T-helper 1 cell treated with Interleukin-12 subunit alpha and Interleukin-12 subunit beta and Interleukin-4 antibody, amounts not matched to agents 30 μg/mL and 1 μg/mL, for 36 hours (primary cell): ENCODE measurements at regions not wholly inside any gene's neighbourhood (a gene's known extent, or its start where the extent isn't known, plus 50 kb on each side); places are given as distances from the start of the nearest gene placed in this dataset.

ENCODE experiments used
- H3K27ac Mint-ChIP-seq: one replicate; pipeline ENCODE4 v1.8.0; 2021; ENCODE audit warnings: mild to moderate bottlenecking, mixed read lengths
- H3K27me3 Mint-ChIP-seq: one replicate; pipeline ENCODE4 v1.8.0; 2021; ENCODE audit warnings: low read depth, mixed read lengths
- H3K36me3 Mint-ChIP-seq: one replicate; pipeline ENCODE4 v1.8.0; 2021; ENCODE audit warnings: low read depth, mixed read lengths
- H3K4me1 Mint-ChIP-seq: one replicate; pipeline ENCODE4 v1.8.0; 2021; ENCODE audit warnings: low read depth, mixed read lengths
- H3K4me3 Mint-ChIP-seq: one replicate; pipeline ENCODE4 v1.8.0; 2021; ENCODE audit warnings: mild to moderate bottlenecking, moderate library complexity, mixed read lengths
- H3K9me3 Mint-ChIP-seq: one replicate; pipeline ENCODE4 v1.8.0; 2021; ENCODE audit warnings: mixed read lengths

DNA sequence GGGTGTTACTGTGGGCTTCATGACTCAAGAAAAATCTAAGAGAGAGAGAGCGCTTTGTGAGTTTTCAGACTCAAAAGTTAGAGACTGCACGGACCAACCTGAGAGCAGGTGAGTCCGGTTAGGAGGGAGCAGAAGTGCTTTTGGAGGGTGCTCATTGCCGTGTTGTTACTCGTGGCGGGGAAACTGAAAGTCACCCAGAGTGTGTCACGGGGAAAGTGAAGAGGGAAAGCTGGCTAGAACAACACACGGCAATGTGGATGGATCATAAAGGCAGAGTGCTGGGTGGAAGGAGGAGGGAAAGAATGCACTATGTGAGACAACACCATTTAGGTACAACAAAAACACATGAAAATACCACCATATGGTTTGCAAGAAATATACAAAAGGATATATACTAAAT lies 112.3 kb downstream of the BDH1 start:
- Mint-ChIP-seq H3K27ac (peak overlapping the region; percentile 45), H3K27me3 (peaks cover 16% of the 10 kb centered on the region), H3K4me3 (no peak overlapping the region), H3K9me3 (no peaks in the 10 kb centered on the region), H3K4me1 (peaks cover 14% of the 10 kb centered on the region), H3K36me3 (peaks cover 2% of the 10 kb centered on the region)

DNA sequence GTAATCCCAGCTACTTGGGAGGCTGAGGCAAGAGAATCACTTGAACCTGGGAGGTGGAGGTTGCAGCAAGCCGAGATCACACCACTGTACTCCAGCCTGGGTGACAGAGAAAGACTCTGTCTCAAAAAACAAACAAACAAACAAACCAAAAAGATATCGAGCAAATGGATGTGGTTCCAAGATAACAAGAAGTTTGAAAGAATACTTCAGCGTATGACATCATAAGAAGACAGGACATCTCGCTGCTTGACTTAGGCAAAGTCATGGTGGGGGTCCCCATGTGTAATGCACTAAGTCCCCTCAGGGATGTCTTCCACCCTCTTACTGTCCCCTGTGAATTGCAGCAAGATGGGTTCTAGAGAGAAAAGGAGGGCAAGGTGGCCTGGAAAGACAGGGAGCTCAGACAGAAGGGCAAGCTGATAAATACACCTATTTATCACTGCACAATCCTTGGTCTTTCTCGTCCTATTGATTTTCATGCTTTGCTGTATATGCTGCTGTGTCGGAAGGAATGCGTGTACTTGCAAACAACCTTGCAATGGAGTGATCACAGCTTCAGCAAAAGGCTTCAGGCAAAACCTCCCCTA lies 115.0 kb downstream of the BDH1 start:
- no peak overlapping the region for H3K27ac Mint-ChIP-seq
- H3K27me3 Mint-ChIP-seq = peaks cover 17% of the 10 kb centered on the region
- no peak overlapping the region for H3K4me3 Mint-ChIP-seq
- no peaks in the 10 kb centered on the region for H3K9me3 Mint-ChIP-seq
- H3K4me1 Mint-ChIP-seq = peaks cover 10% of the 10 kb centered on the region
- H3K36me3 Mint-ChIP-seq = no peaks in the 10 kb centered on the region

DNA sequence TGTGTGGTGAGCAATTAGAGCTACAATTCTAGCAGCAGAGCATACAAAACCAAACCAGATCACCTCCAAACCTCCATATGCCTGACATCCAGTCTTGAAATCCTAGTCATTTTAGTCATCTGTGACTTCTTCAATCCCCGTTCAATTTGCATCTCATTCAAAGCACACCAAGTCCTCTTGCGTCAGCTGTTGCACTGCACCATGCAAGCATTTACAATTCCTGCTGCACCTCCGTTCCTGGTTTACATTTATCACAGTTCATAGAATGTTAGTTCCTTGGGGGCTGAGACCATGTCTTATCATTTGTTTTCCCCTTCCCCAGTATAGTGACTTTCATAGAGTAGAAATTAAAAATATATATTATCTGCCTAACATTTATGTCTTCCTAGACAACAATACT lies 116.9 kb downstream of the BDH1 start:
- H3K4me1 Mint-ChIP-seq = no peaks in the 10 kb centered on the region
- no peak overlapping the region for H3K27ac Mint-ChIP-seq
- H3K36me3 Mint-ChIP-seq = no peaks in the 10 kb centered on the region
- H3K27me3 Mint-ChIP-seq = peaks cover 27% of the 10 kb centered on the region
- H3K9me3 Mint-ChIP-seq = no peaks in the 10 kb centered on the region
- H3K4me3 Mint-ChIP-seq = no peak overlapping the region

DNA sequence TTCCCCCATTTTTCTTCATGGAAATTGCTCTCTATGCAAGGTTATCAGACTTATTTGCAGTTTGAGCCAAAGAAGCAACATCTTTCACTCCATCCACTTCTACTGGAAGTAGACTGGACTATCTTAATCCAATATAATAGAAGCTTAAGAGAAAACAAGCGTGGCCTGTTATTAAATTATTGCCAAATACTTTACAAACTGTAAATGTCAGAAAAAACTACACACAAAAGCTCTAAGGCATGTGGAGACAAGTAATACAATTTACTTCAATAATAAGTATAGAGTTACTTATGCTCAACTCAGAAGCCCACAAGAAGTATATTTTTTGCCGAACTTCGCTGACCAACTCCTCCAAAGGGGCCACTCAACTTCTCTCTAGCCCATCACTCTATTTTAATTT lies 120.3 kb downstream of the BDH1 start:
- peaks cover 7% of the 10 kb centered on the region for H3K4me1 Mint-ChIP-seq
- no peaks in the 10 kb centered on the region for H3K36me3 Mint-ChIP-seq
- H3K27me3 Mint-ChIP-seq = peaks cover 32% of the 10 kb centered on the region
- no peaks in the 10 kb centered on the region for H3K9me3 Mint-ChIP-seq
- H3K4me3 Mint-ChIP-seq = no peak overlapping the region
- no peak overlapping the region for H3K27ac Mint-ChIP-seq

DNA sequence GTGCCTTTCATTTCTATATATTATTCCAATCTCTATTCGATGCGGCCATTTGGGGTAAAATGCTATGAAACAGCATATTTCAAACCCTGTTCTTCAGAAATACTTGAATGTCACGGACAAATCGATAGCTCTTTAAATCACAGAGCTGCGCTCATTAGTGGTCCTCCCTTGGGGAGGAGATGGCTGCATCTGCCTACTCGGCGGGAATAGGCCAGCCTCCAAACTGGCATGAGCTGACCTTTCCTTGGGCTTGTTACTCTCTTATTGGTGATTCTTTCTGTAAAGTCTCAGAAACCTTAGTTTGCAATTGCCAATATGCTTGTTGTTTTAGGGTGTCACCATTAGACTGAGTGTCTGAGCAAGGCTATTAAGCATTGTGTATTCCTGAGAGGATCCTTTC lies 120.9 kb downstream of the BDH1 start:
- H3K36me3 Mint-ChIP-seq = no peaks in the 10 kb centered on the region
- peaks cover 11% of the 10 kb centered on the region for H3K4me1 Mint-ChIP-seq
- H3K4me3 Mint-ChIP-seq = no peak overlapping the region
- H3K9me3 Mint-ChIP-seq = no peaks in the 10 kb centered on the region
- no peak overlapping the region for H3K27ac Mint-ChIP-seq
- peaks cover 32% of the 10 kb centered on the region for H3K27me3 Mint-ChIP-seq

DNA sequence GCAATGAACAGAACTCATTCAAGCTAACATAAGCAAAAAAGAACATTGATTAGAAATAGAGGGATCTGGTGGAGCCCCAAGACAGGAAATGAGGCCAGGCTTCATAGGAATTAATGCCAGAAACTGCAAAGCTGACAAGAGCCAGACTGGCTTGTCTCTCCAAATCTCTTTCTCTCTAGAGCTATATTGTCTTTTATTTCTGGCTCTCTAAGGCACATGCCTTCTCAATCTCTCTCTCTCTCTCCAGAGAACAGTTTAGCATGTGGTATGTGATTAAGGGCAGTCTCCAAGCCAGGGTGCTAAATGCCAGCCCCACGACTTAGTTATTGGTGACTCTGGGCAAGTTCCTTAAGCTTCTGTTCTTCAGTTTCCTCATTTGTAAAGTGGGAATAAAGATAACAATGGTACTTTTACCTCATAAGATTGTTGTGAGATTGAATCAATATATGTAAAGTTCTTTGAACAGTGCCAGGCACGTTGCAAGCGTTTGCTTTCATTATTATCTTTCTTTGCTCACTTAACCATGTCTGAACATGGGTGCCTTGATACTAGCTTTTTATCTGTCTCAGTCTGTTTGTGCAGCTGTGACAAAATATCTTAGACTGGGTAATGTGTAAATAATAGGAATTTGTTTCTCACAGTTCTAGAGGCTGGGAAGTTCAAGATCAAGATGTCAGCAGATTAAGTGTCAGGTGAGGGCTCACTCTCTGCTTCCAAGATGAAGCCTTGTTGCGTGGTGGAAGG lies 123.2 kb downstream of the BDH1 start:
- H3K36me3 Mint-ChIP-seq = no peaks in the 10 kb centered on the region
- no peak overlapping the region for H3K4me3 Mint-ChIP-seq
- H3K27me3 Mint-ChIP-seq = peaks cover 29% of the 10 kb centered on the region
- no peak overlapping the region for H3K27ac Mint-ChIP-seq
- H3K4me1 Mint-ChIP-seq = peaks cover 27% of the 10 kb centered on the region
- no peaks in the 10 kb centered on the region for H3K9me3 Mint-ChIP-seq

DNA sequence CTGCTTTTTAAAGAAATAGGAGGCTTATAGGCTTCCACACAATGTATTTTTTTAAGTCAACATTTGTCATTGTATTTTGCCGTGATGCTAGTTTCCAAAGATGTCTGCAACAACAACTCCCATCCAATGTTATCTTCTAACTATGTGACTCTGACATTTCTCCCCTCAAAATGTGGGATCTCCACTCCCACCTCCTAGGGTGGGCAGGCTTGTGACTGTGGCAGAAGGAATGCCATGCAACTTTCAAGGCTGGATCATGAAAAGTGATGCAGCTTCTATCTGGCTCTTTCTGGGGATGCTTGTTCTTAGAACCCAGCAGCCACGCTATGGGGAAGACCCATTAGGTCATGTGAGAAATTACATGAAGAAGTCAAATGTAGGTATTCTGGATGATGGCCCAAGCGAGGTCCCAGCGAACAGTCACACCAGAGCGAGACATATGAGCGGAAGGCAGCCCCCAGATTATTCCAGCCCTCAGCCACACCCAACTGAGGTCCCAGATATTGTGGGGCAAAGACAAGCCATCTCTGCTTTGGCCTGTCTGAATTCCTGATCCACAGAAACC lies 124.3 kb downstream of the BDH1 start:
- H3K9me3 Mint-ChIP-seq = no peaks in the 10 kb centered on the region
- no peak overlapping the region for H3K27ac Mint-ChIP-seq
- H3K36me3 Mint-ChIP-seq = no peaks in the 10 kb centered on the region
- H3K4me3 Mint-ChIP-seq = no peak overlapping the region
- peaks cover 29% of the 10 kb centered on the region for H3K4me1 Mint-ChIP-seq
- peaks cover 29% of the 10 kb centered on the region for H3K27me3 Mint-ChIP-seq

DNA sequence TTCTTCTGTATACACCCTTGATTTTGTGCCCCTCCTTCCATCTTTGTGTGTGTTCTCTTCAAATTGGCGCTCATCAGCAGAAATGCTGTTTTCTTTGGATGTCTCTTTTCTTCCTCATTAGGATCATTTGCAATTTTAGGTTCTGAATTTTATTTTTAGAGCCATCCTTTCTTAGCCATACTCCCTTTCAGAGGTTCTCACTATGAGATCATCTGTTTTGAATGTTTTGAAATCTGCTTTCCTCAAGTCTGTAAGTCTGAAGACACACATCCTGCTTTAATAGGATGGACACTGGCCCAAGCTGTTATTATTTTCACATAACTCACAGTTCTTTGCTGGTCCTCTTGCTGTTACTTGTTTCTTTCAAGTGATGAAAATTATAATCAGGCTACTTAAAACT lies 124.8 kb downstream of the BDH1 start:
- Mint-ChIP-seq H3K9me3 (no peaks in the 10 kb centered on the region), H3K4me1 (peaks cover 29% of the 10 kb centered on the region), H3K36me3 (no peaks in the 10 kb centered on the region), H3K27ac (peak overlapping the region; percentile 11), H3K27me3 (peaks cover 29% of the 10 kb centered on the region), H3K4me3 (peak overlapping the region; percentile 8)

DNA sequence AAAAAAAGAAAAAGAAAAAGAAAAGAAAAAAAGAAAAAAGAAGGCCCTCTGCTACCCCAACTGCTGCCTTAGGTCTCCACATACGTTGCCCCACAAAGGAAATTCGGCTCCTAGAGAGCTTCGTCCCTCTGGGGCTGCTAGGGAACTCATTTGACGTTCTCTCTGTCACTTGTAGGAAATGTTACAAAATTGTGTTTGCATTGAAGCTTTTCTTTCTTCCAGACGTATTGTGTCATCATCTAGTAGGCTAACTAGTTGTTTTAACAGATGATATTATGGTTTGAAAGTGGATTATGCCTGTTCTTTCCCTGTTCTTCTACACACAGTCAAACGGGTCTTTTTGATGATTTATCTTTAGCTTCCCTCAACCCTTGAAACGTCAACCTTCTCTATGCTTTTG lies 125.3 kb downstream of the BDH1 start:
- H3K36me3 Mint-ChIP-seq = no peaks in the 10 kb centered on the region
- H3K9me3 Mint-ChIP-seq = no peaks in the 10 kb centered on the region
- peak overlapping the region; percentile 8 for H3K4me3 Mint-ChIP-seq
- peaks cover 25% of the 10 kb centered on the region for H3K27me3 Mint-ChIP-seq
- peaks cover 29% of the 10 kb centered on the region for H3K4me1 Mint-ChIP-seq
- H3K27ac Mint-ChIP-seq = peak overlapping the region; percentile 11

DNA sequence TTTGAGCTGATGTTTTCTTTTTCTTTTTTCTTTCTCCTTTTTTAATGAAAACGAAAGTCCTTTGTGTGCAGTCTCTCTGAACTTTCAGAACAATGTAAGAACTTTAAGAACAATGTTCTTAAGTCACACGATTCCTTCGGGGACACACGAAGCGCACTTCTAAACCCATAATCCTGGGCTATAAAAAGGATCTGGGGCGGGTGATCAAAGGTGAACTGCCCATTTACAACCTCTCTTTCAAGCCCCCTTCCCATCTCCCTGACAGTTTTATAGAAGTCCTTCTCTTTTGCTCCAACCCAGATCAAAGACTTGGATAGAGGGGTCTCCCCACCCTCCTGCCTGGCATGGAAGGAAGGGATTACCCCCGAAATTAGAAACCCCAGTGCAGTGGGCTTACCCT lies 126.8 kb downstream of the BDH1 start:
- Mint-ChIP-seq H3K27ac (peak overlapping the region; percentile 42), H3K27me3 (peaks cover 25% of the 10 kb centered on the region), H3K36me3 (no peaks in the 10 kb centered on the region), H3K4me1 (peaks cover 33% of the 10 kb centered on the region), H3K9me3 (no peaks in the 10 kb centered on the region), H3K4me3 (peak overlapping the region; percentile 27)

DNA sequence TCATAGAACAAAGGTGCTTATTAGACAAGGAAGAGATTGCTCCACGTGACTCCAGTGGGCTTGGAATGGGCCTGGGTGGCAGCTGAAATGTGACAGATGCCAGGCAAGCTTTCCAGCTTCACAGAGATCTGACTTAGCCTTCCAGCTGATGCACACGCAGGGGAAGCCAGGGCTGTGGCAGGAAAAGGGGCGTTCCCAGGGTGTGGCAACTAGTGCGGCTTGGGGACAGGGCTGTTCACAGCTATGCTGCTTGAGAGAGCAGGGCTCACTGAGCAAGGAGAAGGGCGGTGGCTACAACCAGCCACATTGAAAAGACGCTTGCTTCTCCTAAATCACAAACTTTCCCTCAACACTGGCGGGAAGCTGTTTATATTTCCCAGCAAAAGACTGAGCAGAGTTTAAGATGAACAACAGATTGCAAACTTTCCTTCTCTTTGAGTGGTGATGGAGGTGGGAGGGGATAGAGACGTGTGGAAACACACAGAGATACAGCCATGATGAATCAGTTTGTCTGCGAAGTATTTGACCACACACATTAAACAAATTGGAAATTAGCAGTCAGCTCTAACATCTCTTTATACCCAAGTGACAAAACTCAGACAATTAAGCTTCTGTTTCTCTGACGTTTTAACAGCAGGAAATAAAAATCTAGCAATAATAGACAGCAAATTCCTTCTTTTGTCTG lies 127.5 kb downstream of the BDH1 start:
- Mint-ChIP-seq H3K4me3 (peak overlapping the region; percentile 73), H3K4me1 (peaks cover 33% of the 10 kb centered on the region), H3K9me3 (no peaks in the 10 kb centered on the region), H3K27me3 (peaks cover 24% of the 10 kb centered on the region), H3K27ac (peak overlapping the region; percentile 92), H3K36me3 (no peaks in the 10 kb centered on the region)

DNA sequence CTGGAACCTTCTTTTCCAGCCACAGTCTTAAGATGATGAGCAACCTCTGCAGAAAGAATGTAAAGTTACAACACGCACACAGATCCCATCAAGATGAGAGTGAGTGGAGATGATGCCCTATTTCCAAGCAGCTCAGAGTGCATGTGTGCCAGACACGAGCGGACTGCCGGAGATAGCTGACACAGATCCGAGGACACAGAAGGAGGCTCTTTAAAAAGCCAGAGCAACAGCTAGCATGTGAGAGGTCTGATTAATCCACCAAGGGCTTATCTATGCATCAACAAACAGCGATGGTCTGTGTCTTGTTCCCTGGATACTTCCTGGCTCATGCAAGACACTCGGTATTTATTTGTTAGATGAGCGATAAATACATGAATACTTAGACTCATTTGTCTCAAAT lies 128.6 kb upstream of the DLG1 start:
- H3K9me3 Mint-ChIP-seq = no peaks in the 10 kb centered on the region
- no peaks in the 10 kb centered on the region for H3K36me3 Mint-ChIP-seq
- H3K27ac Mint-ChIP-seq = peak overlapping the region; percentile 14
- H3K4me1 Mint-ChIP-seq = peaks cover 31% of the 10 kb centered on the region
- H3K4me3 Mint-ChIP-seq = no peak overlapping the region
- H3K27me3 Mint-ChIP-seq = peaks cover 19% of the 10 kb centered on the region

DNA sequence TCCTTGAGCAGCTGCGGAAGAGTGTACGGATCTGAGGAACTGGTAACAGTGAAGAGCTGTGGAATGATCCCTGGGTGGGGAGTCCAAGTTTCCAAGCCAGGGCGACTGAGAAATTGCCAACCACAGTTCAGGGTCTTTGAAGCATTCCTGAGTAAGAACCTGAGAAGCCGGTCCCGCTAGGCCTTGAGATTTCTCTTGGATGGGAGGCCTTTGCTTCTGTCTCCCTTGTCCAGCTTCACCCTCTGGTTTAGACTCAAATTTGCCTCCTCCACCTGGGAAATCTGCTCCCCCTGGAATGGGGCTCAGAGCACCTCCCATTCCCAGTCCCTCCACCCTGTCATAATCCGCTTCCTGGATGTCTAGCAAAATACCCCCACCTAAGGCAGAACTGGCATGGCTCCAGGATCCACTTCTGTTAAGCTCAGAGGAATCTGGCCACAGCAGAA lies 127.7 kb upstream of the DLG1 start:
- Mint-ChIP-seq H3K27ac (no peak overlapping the region), H3K36me3 (no peaks in the 10 kb centered on the region), H3K4me3 (no peak overlapping the region), H3K27me3 (peaks cover 17% of the 10 kb centered on the region), H3K4me1 (peaks cover 31% of the 10 kb centered on the region), H3K9me3 (no peaks in the 10 kb centered on the region)

DNA sequence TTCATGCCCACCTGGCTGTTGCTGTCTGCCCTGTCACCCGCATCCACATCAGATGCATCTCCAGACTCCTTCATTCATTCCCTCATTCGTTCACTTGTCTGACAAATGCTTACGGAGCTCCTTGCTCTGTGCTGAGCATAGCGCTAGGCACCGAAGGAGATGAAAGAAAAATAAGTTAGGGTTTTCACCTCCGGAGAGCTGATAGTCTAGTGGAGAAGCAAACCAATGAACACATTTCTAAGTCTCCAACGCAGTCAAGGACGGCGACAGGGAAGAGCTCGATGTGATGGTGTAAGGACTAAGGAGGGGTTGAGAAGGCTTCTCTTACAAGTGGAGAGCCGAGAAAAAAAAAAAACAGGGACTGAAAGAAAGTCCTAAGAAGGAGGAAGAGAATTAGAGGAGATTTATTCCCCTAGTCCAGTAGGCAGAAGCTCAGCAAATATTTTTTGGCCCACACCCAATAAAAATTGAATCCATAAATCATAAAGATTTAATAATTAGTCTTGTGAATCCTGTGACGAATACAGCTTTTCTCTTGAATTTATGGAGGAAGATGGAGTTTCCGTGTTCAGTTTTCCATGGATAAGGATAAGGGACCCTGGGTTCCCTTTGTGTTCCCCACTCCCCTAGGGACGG lies 127.2 kb upstream of the DLG1 start:
- no peaks in the 10 kb centered on the region for H3K36me3 Mint-ChIP-seq
- H3K9me3 Mint-ChIP-seq = no peaks in the 10 kb centered on the region
- peaks cover 13% of the 10 kb centered on the region for H3K27me3 Mint-ChIP-seq
- no peak overlapping the region for H3K4me3 Mint-ChIP-seq
- peaks cover 27% of the 10 kb centered on the region for H3K4me1 Mint-ChIP-seq
- H3K27ac Mint-ChIP-seq = no peak overlapping the region
